Osteocyte (in vitro differentiated cells): ENCODE measurements at regions not wholly inside any gene's neighbourhood (a gene's known extent, or its start where the extent isn't known, plus 50 kb on each side); places are given as distances from the start of the nearest gene placed in this dataset.

ENCODE experiments used
- DNase-seq: peaks from one replicate; pipeline ENCODE4 v3.0.0; 2021; ENCODE audit warnings: mixed read lengths; ENCODE audit not compliant: unreplicated experiment; ENCODE audit errors: extremely low spot score
- H3K27ac Mint-ChIP-seq: one replicate; pipeline ENCODE4 v1.8.0; 2021; ENCODE audit warnings: mild to moderate bottlenecking, mixed read lengths; ENCODE audit not compliant: unreplicated experiment
- H3K27me3 Mint-ChIP-seq: one replicate; pipeline ENCODE4 v1.8.0; 2021; ENCODE audit warnings: mixed read lengths; ENCODE audit not compliant: unreplicated experiment
- H3K36me3 Mint-ChIP-seq: one replicate; pipeline ENCODE4 v1.8.0; 2021; ENCODE audit warnings: mixed read lengths; ENCODE audit not compliant: unreplicated experiment
- H3K4me1 Mint-ChIP-seq: one replicate; pipeline ENCODE4 v1.8.0; 2021; ENCODE audit warnings: mixed read lengths; ENCODE audit not compliant: unreplicated experiment
- H3K4me3 Mint-ChIP-seq: one replicate; pipeline ENCODE4 v1.8.0; 2021; ENCODE audit warnings: mild to moderate bottlenecking, moderate library complexity, mixed read lengths; ENCODE audit not compliant: unreplicated experiment
- H3K9me3 Mint-ChIP-seq: one replicate; pipeline ENCODE4 v1.8.0; 2021; ENCODE audit warnings: mixed read lengths; ENCODE audit not compliant: unreplicated experiment
- TF ChIP-seq, protein P1 (sequence below): fragments of 200-600 bp; sonication (generic); IDR thresholded peaks from 2 replicates; pipeline ENCODE4 v1.5.0; 2021; ENCODE audit warnings: antibody characterized with exemption, mild to moderate bottlenecking, moderate library complexity

DNA sequence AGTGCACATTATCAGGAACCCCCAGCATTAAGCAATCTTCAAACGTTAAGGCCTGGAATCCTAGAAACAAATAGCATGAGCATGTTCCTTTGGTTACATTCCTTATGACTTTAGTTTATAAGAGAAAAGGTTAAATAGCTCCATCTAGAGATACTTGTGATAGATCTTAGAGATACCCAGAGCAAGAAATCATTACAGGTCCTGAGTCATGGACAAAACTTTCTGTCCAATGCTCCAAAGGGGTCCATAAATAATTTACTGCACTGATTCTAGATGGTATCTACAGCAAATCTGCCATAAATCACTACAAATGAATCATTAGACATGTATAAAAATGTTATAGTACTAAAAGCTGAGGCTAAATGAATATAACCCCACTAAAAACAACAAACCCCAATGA lies 139.6 kb downstream of the HTR1A start:
- Mint-ChIP-seq H3K9me3 (peaks cover 3% of the 10 kb centered on the region), H3K27ac (no peak overlapping the region), H3K27me3 (no peaks in the 10 kb centered on the region), H3K4me3 (no peak overlapping the region), H3K4me1 (no peaks in the 10 kb centered on the region), H3K36me3 (no peaks in the 10 kb centered on the region)
- TF ChIP-seq, protein P1, sequence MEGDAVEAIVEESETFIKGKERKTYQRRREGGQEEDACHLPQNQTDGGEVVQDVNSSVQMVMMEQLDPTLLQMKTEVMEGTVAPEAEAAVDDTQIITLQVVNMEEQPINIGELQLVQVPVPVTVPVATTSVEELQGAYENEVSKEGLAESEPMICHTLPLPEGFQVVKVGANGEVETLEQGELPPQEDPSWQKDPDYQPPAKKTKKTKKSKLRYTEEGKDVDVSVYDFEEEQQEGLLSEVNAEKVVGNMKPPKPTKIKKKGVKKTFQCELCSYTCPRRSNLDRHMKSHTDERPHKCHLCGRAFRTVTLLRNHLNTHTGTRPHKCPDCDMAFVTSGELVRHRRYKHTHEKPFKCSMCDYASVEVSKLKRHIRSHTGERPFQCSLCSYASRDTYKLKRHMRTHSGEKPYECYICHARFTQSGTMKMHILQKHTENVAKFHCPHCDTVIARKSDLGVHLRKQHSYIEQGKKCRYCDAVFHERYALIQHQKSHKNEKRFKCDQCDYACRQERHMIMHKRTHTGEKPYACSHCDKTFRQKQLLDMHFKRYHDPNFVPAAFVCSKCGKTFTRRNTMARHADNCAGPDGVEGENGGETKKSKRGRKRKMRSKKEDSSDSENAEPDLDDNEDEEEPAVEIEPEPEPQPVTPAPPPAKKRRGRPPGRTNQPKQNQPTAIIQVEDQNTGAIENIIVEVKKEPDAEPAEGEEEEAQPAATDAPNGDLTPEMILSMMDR = no peak
- no peak for DNase-seq

DNA sequence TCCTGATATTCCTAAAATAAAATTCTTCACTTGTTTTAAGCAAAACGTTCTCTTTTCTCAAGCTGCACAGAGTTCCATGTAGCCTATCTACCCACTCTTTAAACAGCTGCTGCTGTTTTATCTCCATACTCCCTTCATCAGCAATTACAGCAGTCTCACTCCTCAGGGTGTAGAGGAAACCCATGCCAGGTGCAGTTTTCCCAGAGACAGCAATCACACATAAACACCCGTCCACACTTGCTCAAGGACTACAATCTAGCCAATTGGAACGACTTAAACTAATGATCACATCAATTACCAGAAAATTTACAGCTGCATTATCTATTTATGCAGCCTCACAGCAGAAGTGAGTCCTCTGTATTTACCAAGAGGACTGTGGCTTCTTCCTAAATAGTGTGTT lies 141.7 kb downstream of the HTR1A start:
- Mint-ChIP-seq H3K4me1 (no peaks in the 10 kb centered on the region), H3K4me3 (no peak overlapping the region), H3K27me3 (no peaks in the 10 kb centered on the region), H3K9me3 (peaks cover 15% of the 10 kb centered on the region), H3K36me3 (no peaks in the 10 kb centered on the region), H3K27ac (no peak overlapping the region)
- TF ChIP-seq, protein P1 = no peak
- no peak for DNase-seq

DNA sequence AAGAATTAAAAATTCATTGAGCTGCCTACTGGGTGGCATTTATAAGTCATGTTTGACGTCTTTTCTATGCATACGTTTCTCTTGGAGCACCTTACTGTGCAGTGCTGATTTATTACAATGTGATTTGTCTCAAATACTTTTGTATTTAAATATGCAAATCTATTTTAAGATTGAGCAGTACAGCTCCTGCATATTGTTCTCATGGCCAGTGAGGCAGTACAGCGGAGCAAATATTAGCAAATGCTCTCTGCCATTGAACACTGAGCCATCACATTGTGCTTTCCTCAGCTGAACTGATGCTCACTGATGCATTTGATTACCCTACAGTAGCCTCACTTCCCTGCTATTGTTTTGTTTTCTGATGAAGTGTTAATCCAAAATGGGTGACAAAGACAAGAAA lies 149.6 kb downstream of the HTR1A start:
- H3K4me3 Mint-ChIP-seq = no peak overlapping the region

DNA sequence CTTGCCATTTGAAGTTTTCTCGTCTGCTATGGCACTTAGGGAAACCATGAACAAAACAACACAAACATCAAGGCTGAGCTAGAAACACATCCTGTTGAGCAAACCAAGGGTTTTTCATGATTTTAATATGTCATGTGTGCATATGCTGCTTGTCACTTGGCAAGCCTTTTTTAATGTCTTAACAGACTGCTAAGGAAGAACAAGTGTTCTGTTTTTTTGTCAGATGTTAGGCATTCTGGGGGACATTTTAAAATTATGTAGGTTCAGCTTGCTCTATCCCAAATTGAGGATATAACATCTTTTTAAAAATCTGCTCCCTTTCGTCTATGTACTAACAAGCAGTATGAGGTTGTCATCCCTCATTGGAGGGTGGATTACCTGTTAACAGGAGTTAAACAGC lies 150.3 kb downstream of the HTR1A start:
- no peaks in the 10 kb centered on the region for H3K4me1 Mint-ChIP-seq
- peaks cover 36% of the 10 kb centered on the region for H3K9me3 Mint-ChIP-seq
- H3K4me3 Mint-ChIP-seq = no peak overlapping the region
- no peak overlapping the region for H3K27ac Mint-ChIP-seq
- no peak for DNase-seq
- TF ChIP-seq, protein P1 = no peak
- H3K27me3 Mint-ChIP-seq = no peaks in the 10 kb centered on the region
- H3K36me3 Mint-ChIP-seq = no peaks in the 10 kb centered on the region

More for the DNA sequence above, 149.6 kb downstream of the HTR1A start:
- TF ChIP-seq, protein P1 = no peak
- no peaks in the 10 kb centered on the region for H3K27me3 Mint-ChIP-seq
- no peak overlapping the region for H3K27ac Mint-ChIP-seq
- DNase-seq = no peak
- H3K4me1 Mint-ChIP-seq = no peaks in the 10 kb centered on the region
- H3K9me3 Mint-ChIP-seq = peaks cover 40% of the 10 kb centered on the region
- no peaks in the 10 kb centered on the region for H3K36me3 Mint-ChIP-seq

DNA sequence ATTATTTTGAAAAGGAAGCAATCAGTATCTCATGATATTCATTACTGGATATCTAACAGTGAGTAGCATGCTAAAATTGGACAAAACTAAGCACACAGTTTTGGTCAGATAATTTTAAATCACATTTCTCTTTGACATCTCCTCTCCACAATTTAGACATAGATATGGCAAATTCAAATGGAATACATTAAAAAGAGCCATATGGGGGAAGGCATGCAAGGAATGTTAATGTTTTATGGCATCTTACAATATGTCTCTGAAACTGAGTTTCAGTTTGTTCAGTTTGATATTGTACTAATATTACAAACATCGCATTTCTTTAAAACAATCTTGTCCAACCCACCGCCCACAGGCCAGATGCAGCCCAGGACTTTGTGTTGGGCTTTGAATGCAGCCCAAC lies 151.0 kb downstream of the HTR1A start:
- Mint-ChIP-seq H3K27ac (no peak overlapping the region), H3K4me3 (no peak overlapping the region), H3K9me3 (peaks cover 34% of the 10 kb centered on the region), H3K4me1 (no peaks in the 10 kb centered on the region), H3K27me3 (no peaks in the 10 kb centered on the region), H3K36me3 (no peaks in the 10 kb centered on the region)
- no peak for DNase-seq
- TF ChIP-seq, protein P1 = no peak
